HG03354 (cell line): ENCODE measurements at regions not wholly inside any gene's neighbourhood (a gene's known extent, or its start where the extent isn't known, plus 50 kb on each side); places are given as distances from the start of the nearest gene placed in this dataset.

ENCODE experiments used
- ATAC-seq: cut with Tn5 transposase; IDR thresholded peaks from one replicate; pipeline ENCODE4 v1.9.1; 2021; ENCODE audit warnings: mild to moderate bottlenecking; ENCODE audit not compliant: unreplicated experiment, poor library complexity, severe bottlenecking

DNA sequence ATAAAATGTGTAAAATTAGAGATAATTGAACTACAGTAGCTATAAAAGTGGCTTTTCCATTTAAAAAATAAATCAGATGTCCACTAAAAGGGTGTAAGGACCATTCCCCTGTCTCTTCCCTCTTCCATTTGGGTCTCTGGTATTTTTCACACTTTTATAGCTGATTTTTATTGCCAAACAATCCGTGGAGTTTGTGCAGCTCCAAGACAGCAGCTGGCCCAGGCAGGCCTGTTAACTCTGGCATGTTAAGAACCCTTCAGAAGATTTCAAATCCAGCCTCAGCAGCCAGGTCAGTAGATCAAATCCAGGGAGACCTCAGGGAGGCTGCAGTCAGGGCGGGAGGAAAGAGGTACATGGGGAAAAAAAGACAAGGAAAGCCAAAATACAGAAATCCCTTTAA lies 827.1 kb upstream of the FANCL start:
- ATAC-seq: no peak

DNA sequence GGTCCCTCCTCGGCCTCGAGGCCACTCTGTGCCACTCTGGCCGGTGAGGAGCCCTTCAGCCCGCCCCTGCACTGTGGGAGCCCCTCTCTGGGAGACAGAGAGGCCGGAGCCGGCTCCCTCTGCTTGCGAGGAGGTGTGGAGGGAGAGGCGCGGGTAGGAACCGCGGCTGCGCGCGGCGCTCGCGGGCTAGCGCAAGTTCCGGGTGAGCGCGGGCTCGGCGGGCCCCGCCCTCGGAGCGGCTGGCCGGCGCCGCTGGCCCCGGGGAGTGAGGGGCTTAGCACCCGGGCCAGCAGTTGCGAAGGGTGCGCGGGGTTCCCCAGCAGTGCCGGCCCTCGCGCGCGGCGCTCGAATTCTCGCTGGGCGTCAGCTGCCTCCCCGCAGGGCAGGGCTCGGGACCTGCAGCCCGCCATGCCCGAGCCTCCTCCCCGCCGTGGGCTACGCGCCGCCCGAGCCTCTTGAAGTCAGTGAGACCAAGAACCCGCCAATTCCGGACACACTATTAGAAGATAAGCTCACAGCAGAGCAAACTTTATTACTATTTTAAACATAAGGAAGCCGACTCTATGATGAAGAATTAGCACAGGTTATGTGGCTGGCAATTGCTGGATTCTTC lies 825.8 kb upstream of the FANCL start:
- ATAC-seq: no peak

DNA sequence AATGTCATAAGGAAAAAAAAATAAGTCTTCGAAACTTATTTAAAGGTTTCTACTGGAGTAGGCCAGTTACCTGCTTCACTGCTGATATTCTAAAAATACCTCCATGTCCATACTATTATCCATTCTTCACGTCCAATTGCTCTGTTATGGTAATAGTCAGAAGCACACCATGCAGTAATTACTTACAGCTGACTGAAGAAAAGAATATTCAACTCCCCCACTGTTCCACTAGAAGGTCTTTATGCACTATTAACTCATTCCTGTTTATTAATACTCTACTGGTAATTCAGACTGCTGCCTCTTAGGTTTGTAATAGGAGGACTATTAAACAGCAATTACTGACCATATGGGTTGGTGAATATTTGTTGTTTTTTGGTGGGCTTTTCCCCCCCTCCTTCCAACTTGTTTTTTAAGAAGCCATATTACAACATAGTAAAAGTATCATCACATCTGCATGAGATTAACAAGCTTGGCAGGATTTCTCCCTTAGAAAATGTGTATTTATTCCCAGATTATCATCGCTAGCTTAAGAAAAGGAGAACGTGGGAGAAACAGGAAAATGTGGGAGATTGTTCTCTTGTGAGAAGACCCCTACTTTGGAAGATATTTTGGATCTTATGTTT lies 806.4 kb upstream of the FANCL start:
- ATAC-seq: no peak

DNA sequence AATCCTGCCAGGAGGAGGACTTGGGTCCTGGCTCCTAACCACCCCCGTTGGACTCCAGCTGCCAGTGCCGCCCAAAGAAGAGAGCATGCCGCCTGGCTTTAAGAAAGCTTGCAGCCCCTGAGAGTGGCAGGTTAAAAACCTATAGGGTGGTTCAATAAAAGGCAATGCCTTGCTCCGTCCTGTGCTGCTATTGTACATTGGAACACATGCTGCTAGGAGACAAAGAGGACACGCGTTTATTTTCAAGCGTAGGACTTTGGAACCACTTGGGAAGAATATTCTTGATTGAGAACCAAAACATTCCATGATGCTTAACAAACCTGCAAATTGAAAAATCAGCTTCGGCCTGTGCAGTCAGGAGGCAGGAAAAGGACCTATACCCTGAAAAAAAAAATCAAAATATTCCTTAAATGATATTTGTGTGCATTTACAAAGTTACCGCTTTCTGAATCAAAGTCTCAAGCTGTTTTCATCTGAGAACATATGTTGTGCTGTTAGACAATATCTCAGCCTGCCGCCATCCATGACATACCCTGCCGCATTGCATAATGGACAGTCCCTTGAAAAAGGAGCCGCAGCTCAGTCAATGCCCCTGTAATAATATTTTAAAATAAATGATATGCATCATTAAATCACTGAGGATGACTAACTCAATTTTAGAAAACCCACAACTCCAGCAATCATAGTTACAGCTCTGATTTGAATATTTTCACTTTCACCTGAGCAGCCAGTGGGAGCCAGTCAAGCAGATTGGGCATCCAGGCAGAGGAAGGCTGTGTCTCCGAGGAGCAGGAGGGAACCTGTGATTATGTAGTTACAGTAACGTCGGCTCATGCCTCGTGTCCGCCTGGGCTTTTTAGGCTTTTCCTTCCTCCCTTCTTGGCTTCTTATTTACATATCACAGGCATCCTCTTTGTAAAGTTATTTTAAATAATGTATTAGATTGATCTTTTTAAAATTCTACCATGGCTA lies 805.6 kb upstream of the FANCL start:
- ATAC-seq: no peak

DNA sequence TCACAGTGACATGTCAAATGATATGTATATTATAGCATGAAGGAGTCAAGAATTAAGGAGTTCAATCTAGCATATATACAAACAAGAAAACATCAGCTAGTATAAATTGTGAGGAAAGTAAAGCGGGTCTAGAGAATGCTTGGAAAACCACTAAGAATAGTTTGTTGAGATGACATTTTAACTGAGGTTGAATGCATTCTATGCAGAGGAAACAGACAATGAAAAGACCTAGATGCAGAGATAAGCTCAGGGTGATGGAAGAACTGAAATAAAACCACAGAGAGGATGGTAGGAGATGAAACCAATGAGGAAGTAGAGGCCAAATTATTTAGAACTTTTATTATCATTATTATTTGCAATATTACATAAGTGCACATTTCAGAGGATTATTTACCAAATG lies 803.6 kb upstream of the FANCL start:
- ATAC-seq: no peak

DNA sequence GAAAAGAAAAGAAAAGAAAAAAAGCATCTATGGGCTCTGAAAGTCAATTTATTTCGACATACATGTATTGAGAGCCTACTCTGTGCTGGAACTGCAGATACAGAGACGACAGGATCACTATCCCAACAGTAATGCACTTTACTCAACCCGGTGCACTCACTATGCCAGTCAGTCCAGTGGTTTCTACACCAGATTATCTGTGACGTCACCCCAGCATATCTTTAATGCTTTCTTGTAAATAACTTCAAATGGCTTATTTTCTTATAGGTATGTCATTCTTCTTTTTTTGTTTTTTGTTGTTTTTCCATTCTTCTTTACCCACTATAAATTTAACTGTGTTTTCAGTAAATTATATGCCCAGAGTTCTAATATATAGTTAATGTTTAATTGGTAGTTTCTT lies 800.0 kb upstream of the FANCL start:
- no peak for ATAC-seq

DNA sequence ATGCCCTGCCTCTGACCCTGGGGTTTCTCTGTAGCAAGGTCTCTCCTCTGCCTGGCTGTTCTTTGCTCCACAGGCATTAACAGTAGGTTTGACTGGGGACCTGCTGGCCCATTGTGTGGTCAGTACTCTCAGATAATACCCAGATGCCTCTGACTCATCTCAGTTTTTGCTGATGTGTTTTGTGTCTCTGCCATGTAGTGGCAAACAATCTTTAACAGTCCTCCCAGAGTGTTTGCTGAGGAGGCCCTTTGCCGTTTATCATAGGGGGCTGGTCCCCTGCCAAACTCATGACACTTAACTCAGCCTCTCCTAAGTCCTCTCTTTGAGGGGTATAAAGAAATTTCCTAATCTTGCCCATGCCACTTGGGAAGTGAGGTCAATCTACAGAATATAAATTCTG lies 793.7 kb upstream of the FANCL start:
- ATAC-seq: no peak

DNA sequence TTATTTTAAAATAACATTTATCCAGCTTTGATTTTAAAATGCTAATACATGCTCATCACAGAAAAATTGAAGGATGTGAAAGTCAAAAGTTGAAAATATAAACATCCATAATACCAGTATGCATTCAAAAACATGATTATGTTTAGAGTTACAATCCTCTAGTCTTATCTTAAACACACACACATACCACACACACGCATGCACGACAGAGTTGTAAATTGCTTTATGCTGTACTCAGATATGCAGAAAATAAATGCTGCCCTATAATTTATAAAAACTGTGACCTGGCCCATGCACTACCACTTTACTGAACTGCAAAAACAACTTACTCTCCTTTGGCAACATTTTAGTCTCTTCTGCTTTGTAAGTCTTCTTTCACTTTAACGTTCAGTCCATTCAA lies 793.0 kb upstream of the FANCL start:
- no peak for ATAC-seq

DNA sequence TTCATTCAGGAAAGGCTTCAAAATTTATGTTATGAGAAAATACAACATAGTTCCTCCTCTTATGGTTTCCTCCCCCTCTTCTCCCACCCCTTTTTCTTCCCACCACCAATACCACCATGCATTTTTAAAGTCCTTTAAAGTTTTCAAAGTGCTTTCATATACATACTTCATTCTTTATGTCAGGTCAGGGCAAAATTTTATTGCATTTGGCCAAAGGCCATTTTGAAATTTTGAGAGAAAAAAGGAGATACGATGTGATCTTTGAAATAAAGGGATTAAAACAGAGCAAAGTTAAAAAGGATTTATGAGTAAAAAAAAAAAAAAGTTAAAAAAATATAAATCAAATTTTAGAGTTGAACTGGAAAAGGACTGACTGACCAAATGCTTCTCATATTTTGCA lies 792.5 kb upstream of the FANCL start:
- ATAC-seq: no peak

DNA sequence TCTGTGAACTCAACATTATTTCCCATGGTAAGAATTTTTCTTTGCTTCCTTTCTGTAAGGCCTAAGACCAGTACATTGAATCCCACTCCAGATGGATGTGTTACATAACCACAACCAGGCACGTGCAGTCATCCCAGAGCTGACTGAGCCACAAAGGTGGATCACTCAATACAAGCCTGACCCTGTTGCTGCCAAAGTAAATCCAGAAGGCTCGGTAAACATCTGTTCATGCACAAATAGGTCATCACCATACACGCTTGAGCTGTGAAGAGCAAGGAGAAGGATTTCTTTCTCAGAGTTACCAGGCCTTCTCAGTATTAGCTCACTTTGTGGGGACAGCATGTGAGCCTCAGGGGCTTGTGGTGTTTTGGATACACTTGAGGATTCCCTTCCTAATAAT lies 791.4 kb upstream of the FANCL start:
- ATAC-seq: no peak

DNA sequence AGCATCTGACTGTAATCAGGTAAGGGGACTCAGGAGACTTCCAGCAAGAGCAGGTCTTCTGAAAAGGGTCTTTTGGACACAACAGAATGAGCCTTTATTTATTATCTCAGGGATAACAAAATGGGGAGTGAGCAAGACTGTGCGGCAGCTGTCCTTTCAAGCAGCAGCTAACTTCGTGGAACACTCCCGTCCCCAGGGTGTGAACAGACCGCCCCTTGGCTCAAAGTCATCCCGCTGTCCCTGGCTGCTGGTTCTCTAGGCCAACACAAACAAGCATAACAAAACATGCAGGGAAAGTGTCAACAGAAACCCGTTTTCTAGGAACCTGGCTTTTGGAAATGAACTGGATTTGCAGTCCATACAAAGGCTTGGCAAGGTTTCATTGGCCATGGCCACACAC lies 787.9 kb upstream of the FANCL start:
- ATAC-seq: no peak

DNA sequence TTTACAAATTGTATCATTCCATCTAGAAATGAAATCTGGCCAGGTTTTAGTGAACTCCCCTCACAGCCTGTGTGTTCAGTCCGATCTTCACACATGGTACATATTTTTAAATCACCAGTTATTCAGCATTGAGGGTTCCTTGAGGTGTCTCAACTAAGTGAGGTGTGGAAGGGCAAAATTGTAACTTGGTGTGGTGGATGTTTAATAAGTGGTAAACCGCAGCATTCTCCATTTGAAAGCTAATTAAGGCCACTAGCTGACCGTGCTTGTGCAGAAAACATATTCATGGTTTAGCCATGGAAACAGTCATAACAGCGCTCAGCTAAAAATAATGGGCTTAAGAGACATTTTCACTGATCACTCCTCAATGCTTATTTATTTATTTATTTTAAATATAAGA lies 786.2 kb upstream of the FANCL start:
- ATAC-seq: peak; percentile 50

DNA sequence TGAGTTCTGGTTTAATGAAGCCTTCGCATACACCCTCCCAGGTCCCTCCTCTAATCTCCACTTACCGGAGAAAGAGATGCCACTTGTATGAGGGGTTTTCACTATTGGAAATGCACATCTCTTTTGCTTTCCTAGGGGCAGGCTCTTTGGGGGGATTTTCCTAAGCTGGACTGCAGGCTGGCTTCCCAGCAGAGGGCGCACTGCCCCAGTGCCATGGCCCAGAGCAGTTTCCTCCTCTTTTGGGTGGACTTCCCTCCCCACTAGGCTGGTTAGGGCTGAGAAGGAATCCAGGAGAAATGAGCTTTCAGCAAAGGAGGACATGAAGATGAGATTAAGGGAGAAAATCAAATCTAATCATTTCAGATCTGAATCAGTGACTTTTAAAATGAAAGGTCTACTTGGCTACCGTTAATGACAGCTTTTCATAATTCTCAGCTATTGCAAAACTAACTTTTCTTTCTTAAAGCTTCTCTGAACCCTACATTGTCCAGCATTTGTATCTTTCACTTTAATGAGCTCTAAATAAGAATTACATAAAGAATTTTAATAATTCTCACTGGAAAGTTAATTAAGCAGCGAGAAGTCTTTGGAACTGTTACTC lies 784.1 kb upstream of the FANCL start:
- peak; percentile 78 for ATAC-seq

DNA sequence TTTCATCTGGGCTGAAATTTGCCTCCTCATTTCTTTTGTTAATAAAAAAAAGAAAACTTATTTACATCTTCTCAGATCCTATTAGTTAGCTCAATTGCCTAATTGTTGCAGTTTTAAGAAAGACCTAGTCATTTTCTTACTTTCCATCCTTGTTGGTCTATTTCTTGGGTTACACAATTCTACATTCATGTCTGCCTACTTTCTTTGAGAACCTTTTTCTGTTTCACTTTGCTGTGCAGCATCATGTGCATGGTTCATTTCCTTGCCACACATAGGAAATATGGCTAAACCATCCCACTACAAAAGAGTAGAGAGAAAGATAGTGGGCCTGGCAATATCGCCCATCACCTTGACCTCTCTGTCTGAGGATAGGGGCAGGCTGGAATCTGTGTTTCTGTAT lies 780.7 kb upstream of the FANCL start:
- no peak for ATAC-seq

DNA sequence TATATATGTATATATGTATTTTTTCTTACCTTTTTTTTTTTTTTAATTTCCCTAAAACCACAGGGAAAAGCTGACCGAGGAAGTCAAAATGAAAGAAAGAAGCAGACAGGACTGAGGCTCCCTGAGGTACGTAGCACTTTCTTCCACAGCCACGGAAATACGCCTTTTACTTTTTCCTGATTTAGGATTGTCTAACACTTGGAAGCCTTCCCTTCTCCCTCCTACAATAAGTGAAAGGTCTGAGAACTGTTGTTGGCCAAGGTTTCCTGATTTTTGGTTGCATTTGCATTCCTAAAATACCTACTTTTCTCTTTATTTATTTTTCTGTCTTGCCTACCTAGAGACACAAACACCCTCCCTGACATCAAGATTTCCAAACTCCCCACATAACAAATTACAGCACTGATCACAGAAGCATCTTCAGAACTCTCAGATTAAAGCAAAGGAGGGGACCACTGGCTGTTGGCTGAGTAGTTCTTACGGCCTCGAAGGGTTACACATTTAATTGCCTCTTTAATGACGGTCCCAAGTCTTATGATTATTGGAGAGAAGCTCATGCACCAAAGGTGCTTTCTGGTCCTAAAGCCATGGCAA lies 778.5 kb upstream of the FANCL start:
- no peak for ATAC-seq

DNA sequence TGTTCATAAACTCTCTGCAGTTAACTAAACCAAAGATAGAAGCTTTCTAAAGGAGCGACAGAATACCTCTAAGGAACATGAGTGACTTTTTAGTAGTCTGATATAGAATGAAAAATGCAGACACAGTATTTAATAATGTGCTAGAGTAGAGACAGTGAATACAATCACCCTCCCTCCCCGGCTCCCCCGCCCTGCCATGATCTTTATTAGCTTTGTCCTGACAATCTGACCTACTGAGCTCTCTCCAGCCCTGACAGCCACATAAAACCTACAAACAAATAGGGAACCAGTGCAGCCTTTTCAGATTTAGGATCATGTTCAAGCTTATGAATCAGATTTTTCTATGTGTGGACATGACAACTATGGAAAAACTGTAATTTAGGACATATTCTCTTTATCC lies 777.6 kb upstream of the FANCL start:
- ATAC-seq: no peak

DNA sequence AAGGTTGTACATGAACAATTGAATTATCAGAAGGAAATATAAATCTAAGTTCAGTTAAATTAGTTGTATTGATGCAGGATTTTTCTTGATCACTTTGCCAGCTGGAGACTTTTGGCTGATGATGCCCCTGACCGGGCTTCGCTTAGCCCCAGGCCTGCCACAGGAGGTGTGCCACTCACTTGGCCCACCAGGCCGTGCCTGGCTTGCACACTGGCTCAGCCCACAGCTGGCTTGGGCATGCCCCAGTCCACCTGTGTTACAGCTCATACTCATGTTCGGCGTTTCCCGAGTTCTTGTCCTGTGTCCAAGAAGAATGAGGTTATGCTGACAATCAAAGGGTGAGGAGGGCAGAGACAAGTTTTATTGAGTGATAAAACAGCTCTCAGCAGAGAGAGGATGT lies 773.9 kb upstream of the FANCL start:
- ATAC-seq: no peak

DNA sequence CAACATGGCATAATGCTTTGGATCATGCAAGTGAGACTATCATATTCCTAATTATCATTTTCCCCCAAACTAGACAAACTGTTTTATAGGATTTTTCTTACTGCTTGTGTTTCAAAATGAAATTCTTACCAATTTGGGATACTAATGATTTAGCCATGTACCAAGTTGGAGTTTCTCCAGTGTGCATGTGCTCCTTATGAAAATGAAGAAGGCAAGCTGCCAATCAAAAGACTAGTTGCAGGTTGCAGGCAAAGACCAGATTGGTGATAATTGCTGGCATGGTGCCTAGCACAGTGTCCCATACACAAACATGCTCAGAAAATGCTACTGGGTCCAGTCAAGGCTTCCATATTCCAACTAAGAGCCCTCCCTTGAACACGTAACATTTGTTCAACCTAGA lies 771.8 kb upstream of the FANCL start:
- no peak for ATAC-seq

DNA sequence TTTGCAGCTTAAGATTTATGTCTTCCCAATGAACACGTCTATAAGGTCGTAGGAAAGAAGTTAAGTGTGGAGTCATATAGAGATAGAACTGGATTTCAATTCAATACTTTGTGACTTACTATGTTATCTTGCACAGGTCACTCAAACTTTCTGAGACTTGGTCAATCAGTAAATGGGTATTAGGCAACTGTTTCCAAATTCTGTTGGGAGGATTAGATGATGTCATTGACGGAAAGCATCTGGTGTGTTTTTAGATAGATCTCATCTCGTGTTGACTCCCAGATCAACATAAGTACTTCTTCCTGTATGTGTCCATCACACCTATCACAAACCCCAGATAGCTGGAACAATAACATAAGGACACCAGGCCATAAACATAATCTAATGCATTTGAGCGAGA lies 771.1 kb upstream of the FANCL start:
- no peak for ATAC-seq

DNA sequence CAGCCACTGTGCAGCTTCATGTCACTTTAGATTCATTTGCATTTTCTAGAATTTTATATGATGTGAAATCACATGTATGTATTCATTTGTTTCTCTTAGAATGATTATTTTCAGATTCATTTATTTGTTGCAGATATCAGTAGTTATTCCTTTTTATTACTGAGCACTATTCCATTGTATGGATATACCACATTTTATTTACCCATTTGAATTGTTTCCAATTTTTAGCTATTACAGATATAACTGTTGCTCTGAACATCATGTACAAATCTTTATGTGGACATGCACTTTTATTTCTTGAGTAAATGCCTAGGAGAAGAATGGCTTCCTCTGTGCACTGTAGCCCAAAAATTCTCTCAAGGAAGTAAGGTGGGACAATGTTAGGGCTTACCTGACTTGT lies 767.8 kb upstream of the FANCL start:
- ATAC-seq: no peak
